ENCODE measurements at regions not wholly inside any gene's neighbourhood (a gene's known extent, or its start where the extent isn't known, plus 50 kb on each side); places are given as distances from the start of the nearest gene placed in this dataset.

- TF ChIP-seq CHD7 (IDR thresholded peaks at IDR 0.05; ENCODE audit: insufficient replicate concordance, low read length) (no peak), ZNF274 (IDR thresholded peaks at IDR 0.05; ENCODE audit: borderline replicate concordance, extremely low read depth, low read length) (no peak), POLR2AphosphoS5 (IDR thresholded peaks at IDR 0.05; ENCODE audit: low read depth, low read length) (no peak), BRCA1 (IDR thresholded peaks at IDR 0.05; ENCODE audit: low read depth, low read length) (no peak)
These were observed 324.9 kb downstream of the ZNF608 start (continued) for GRCh38 chr5:124421584-124421983.

Data from H1 (cell line).